A549 (cell line): ENCODE measurements at regions not wholly inside any gene's neighbourhood (a gene's known extent, or its start where the extent isn't known, plus 50 kb on each side); places are given as distances from the start of the nearest gene placed in this dataset.

Experiments
- ATAC-seq, 2 experiments: fragments of 200-7000 bp in 1 of 2; fragments of >200 bp in 1 of 2; cut with Nextera tagmentation in 1 of 2; cut with Tn5 transposase in 1 of 2; 3 replicates each; pipeline versions ENCODE4 v1.8.0 to v1.9.1; 2018 to 2020; ENCODE audit warnings: mild to moderate bottlenecking in 1 of 2, moderate library complexity in 1 of 2
- CTCF ChIA-PET: fragments of 300-600 bp; sonication (Branson Sonifier 250); formaldehyde crosslinking; extraction: SDS; loops from one replicate; lab custom pipeline; 2021; ENCODE audit warnings: antibody characterized with exemption, inconsistent platforms; lab: Yijun Ruan, JAX
- POLR2A ChIA-PET: fragments of 350-600 bp; formaldehyde crosslinking; extraction: SDS; loops from one replicate; lab custom pipeline; 2021; ENCODE audit warnings: antibody characterized with exemption, inconsistent platforms; lab: Yijun Ruan, JAX
- DNase-seq, 2 experiments: peaks; one replicate each; pipeline versions ENCODE4 v3.0.0 to v3.0.0-alpha.2; 2011 to 2016; ENCODE audit warnings: low read depth in 1 of 2, low spot score in 1 of 2
- FAIRE-seq: peaks from 2 replicates; lab custom pipeline; 2011; peaks lifted over from hg19 to GRCh38; lab: Jason Lieb, UNC
- H3K27ac ChIP-seq, 2 experiments: fragments of >200 bp; sonication (Bioruptor Twin); formaldehyde crosslinking; 3 replicates each; pipeline ENCODE4 v1.5.1; 2016 to 2017
- H3K4me1 ChIP-seq: fragments of >200 bp; sonication (Bioruptor Twin); formaldehyde crosslinking; 3 replicates; pipeline ENCODE4 v1.6.1; 2016
- H3K4me2 ChIP-seq: fragments of >200 bp; sonication (Bioruptor Twin); formaldehyde crosslinking; 3 replicates; pipeline ENCODE4 v1.6.1; 2016
- H3K4me3 ChIP-seq: fragments of >200 bp; sonication (Bioruptor Twin); formaldehyde crosslinking; 3 replicates; pipeline ENCODE4 v1.5.1; 2016
- H3K9me3 ChIP-seq: fragments of >200 bp; sonication (Bioruptor Twin); formaldehyde crosslinking; 3 replicates; pipeline ENCODE4 v1.6.1; 2016
- CBX2 ChIP-seq: fragments of 200-600 bp; sonication (generic); IDR thresholded peaks from 2 replicates; pipeline ENCODE4 v1.6.1; 2016; ENCODE audit warnings: low read depth, mild to moderate bottlenecking, borderline replicate concordance
- CBX8 ChIP-seq: fragments of 200-600 bp; sonication (generic); IDR thresholded peaks from 2 replicates; pipeline ENCODE4 v1.6.1; 2016
- CEBPB ChIP-seq, 2 experiments: fragments of >200 bp in 1 of 2; sonication (Bioruptor Twin) in 1 of 2; formaldehyde crosslinking in 1 of 2; IDR thresholded peaks; 2 replicates each; pipeline ENCODE4 v1.6.1; 2012 to 2016
- EHF ChIP-seq: fragments of 250-450 bp; sonication (Bioruptor Pico); IDR thresholded peaks from 2 replicates; pipeline ENCODE4 v1.5.0; 2020; ENCODE audit warnings: mild to moderate bottlenecking
- EP300 ChIP-seq, 2 experiments: fragments of >200 bp; sonication (Bioruptor Twin); formaldehyde crosslinking; IDR thresholded peaks; 2 replicates in 1 of 2; 3 replicates in 1 of 2; pipeline ENCODE4 v1.6.1; 2016 to 2017
- HDAC2 ChIP-seq: fragments of 200-600 bp; sonication (generic); IDR thresholded peaks from 2 replicates; pipeline ENCODE4 v1.6.1; 2016
- HEYL ChIP-seq: fragments of 250-450 bp; sonication (Bioruptor Pico); IDR thresholded peaks from 2 replicates; pipeline ENCODE4 v1.8.0; 2021; ENCODE audit warnings: mild to moderate bottlenecking, moderate library complexity
- HOXA7 ChIP-seq: fragments of 250-450 bp; sonication (Bioruptor Pico); IDR thresholded peaks from 2 replicates; pipeline ENCODE4 v1.5.0; 2020; ENCODE audit warnings: mild to moderate bottlenecking, moderate library complexity
- HOXB13 ChIP-seq: fragments of 250-450 bp; sonication (Bioruptor Pico); IDR thresholded peaks from 2 replicates; pipeline ENCODE4 v1.5.0; 2020; ENCODE audit warnings: low read depth, mild to moderate bottlenecking, moderate library complexity
- JUN ChIP-seq, 2 experiments: fragments of >200 bp; sonication (Bioruptor Twin); formaldehyde crosslinking; IDR thresholded peaks; 2 replicates in 1 of 2; 3 replicates in 1 of 2; pipeline ENCODE4 v1.6.1; 2016 to 2017
- MAFK ChIP-seq: fragments of 450-650 bp; IDR thresholded peaks from 2 replicates; pipeline ENCODE4 v1.6.1; 2014; ENCODE audit not compliant: partially characterized antibody
- MYC ChIP-seq: IDR thresholded peaks from 2 replicates; pipeline ENCODE4 v1.6.1; 2012; ENCODE audit warnings: mild to moderate bottlenecking, inconsistent platforms, low read length, improper control_type of control experiment, borderline replicate concordance
- POLR2A ChIP-seq: IDR thresholded peaks from 2 replicates; pipeline ENCODE4 v1.6.1; 2012; ENCODE audit warnings: mild to moderate bottlenecking, low read length
- RAD21 ChIP-seq, 2 experiments: fragments of >200 bp in 1 of 2; sonication (Bioruptor Twin) in 1 of 2; formaldehyde crosslinking in 1 of 2; IDR thresholded peaks in 1 of 2; conservative IDR thresholded peaks in 1 of 2; 2 replicates in 1 of 2; 3 replicates in 1 of 2; pipeline ENCODE4 v1.6.1; 2012 to 2018; ENCODE audit warnings: inconsistent platforms in 1 of 2
- RARB ChIP-seq: fragments of 250-450 bp; sonication (Bioruptor Pico); IDR thresholded peaks from 2 replicates; pipeline ENCODE4 v1.8.0; 2021; ENCODE audit warnings: mild to moderate bottlenecking, moderate library complexity
- TFCP2L1 ChIP-seq: fragments of 250-450 bp; sonication (Bioruptor Pico); IDR thresholded peaks from 2 replicates; pipeline ENCODE4 v1.5.0; 2021; ENCODE audit warnings: mild to moderate bottlenecking
- TP53 ChIP-seq: fragments of 250-450 bp; sonication (Bioruptor Pico); IDR thresholded peaks from 2 replicates; pipeline ENCODE4 v1.5.0; 2021; ENCODE audit warnings: mild to moderate bottlenecking, moderate library complexity
- ZSCAN20 ChIP-seq: fragments of 250-450 bp; sonication (Bioruptor Pico); IDR thresholded peaks from 2 replicates; pipeline ENCODE4 v1.8.0; 2022; ENCODE audit warnings: mild to moderate bottlenecking, moderate library complexity
- WGBS: methylation state at CpG from one replicate; pipeline ENCODE4 v1.1.6; 2017; ENCODE audit errors: missing lambda C conversion rate; 5-methylcytosine and 5-hydroxymethylcytosine counted together
- TF ChIP-seq, protein P1 (sequence below): fragments of 450-650 bp; IDR thresholded peaks from 2 replicates; pipeline ENCODE4 v1.6.1; 2014; ENCODE audit warnings: antibody characterized with exemption

DNA sequence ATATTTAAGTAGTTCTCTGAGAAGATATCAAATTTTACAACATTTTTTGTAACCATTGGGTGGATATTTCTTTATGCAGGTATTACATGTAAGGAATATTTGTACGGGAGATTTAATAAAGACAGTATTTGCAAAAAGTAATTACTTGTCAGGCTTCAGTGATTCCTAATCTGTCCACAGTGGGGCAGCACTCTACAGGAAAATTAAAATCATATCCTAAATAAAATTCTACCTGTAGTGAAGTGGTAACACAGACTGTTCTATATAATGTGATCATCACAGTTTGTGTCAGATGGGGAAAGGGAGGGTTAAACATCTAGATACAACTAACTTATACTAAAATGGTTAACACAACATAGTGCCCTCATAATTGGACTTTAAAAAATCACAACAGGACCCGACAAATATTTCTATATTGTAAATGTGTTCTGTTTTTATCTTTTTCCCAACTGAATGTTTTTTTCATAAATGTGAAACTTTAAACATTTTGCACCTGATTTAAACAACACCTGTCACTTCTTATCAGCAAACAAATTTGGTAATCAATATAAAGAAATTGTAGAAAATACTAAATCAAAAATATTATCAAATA is 145.6 kb upstream of the MANEA start (continued):
- TF ChIP-seq CEBPB (IDR thresholded peaks at IDR 0.05) (no peak), HDAC2 (no peak), RARB (CRISPR knock-in tag) (no peak)

DNA sequence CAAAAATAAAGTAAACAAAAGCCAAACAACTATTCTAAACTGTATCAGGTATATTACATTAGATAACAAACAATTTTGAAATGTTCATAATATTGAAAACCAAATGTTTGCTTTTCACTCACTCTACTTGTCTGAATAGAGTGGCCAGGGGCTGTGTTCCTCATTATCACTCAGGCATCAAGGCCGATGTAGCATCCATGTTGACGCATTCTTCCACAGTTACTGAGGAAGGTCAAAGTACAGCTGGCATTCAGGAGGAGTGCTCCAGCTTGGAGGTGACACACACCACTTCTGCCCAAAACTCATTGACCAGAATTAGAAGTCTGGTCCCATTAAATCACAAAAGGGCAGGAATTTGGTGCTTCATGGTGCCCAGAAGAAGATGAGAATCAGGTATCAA is 137.6 kb upstream of the MANEA start:
- H3K4me1 ChIP-seq = no peaks in the 10 kb centered on the region
- TF ChIP-seq JUN (IDR thresholded peaks at IDR 0.05) (no peak), EHF (CRISPR knock-in tag) (no peak), MYC (no peak)
- TF ChIP-seq, all 56 proteins: peak for 0
- CTCF ChIA-PET = no interaction called here
- Histone ChIP-seq H3K9me3 (no peaks in the 10 kb centered on the region), H3K27ac (no peak overlapping the region), H3K4me2 (no peak overlapping the region), H3K4me3 (no peak overlapping the region)
- POLR2A ChIA-PET = no interaction called here
- 32% methylated on average over 2 of the region's 2 CpGs for WGBS
- DNase-seq (no peak), ATAC-seq (no peak), FAIRE-seq (no peak)

DNA sequence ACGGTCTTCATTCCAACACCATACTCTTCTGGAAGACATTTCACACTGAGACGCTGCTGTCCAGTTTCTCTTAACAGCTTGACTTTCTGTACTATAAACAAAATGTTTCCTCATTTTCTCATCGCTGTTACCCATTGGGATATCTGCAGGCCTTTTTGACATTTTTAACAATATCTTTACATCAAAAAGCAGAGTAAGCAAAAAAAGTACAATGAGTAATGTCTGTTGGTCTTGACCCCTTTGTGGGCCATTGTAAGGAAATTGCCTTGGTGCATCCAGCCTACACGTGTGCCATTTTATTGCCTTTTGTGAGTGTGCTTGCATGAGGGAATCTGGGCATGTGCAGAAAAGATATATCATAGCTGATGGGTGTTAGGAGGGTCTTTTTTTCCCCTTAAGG is 129.1 kb upstream of the MANEA start:
- ATAC-seq (no peak), DNase-seq (no peak), FAIRE-seq (no peak)
- no peak overlapping the region for H3K27ac ChIP-seq
- H3K9me3 ChIP-seq = no peaks in the 10 kb centered on the region
- no peaks in the 10 kb centered on the region for H3K4me1 ChIP-seq
- H3K4me3 ChIP-seq = no peak overlapping the region
- CTCF ChIA-PET = no interaction called here
- WGBS = 25% methylated on average over 4 of the region's 4 CpGs
- H3K4me2 ChIP-seq = no peak overlapping the region
- TF ChIP-seq CBX2 (no peak), HEYL (CRISPR knock-in tag) (no peak), RARB (CRISPR knock-in tag) (no peak), POLR2A (no peak), TP53 (CRISPR knock-in tag) (no peak), RAD21 (conservative IDR thresholded peaks at IDR 0.05 in 1 of 2, IDR thresholded peaks at IDR 0.05 in 1 of 2) (no peak), CBX8 (no peak), HOXB13 (CRISPR knock-in tag) (no peak), TFCP2L1 (CRISPR knock-in tag) (no peak), HOXA7 (CRISPR knock-in tag) (no peak)
- POLR2A ChIA-PET = no interaction called here

DNA sequence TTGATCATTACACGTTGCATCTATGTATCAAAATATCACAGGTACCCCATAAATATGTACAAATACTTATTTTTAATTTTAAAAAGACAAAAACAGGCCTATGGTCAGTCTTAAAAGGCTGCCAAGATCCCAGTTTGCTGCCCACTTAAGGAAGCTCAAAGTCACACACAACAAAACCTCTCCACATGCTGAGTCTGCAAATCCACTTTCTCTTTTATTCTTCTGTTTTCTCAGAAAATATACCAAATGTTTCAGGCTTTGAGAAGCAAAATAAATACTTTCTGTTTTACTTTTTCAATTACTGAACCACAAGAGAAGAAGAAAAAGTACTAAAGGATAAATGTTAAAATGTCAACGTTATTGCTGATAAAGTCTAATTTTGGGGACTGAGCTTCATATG is 107.8 kb upstream of the MANEA start:
- CTCF ChIA-PET = no interaction called here

DNA sequence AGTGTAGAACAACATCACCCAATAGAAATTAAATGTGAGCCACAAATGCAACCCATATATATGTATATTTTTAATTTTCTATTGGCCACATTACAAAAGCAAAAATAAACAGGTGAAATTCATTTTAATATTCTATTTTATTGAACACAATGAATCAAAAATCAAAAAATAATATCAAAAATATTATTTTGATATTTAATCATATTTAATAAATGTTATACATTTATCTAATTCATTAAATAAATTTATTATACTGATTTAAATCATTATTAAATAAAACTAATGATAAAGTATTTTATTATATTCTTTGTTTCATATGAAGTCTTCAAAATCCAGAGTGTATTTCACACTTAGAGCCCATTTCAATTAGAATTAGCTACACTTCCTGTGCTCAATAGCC is 98.4 kb upstream of the MANEA start:
- Histone ChIP-seq H3K4me1 (no peaks in the 10 kb centered on the region), H3K4me2 (no peak overlapping the region), H3K27ac (no peak overlapping the region), H3K4me3 (no peak overlapping the region), H3K9me3 (no peaks in the 10 kb centered on the region)
- TF ChIP-seq ZSCAN20 = no peak
- TF ChIP-seq, protein P1, sequence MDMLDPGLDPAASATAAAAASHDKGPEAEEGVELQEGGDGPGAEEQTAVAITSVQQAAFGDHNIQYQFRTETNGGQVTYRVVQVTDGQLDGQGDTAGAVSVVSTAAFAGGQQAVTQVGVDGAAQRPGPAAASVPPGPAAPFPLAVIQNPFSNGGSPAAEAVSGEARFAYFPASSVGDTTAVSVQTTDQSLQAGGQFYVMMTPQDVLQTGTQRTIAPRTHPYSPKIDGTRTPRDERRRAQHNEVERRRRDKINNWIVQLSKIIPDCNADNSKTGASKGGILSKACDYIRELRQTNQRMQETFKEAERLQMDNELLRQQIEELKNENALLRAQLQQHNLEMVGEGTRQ = no peak
- ChIA-PET POLR2A (no interaction called here), CTCF (no interaction called here)
- ATAC-seq = no peak
- no peak for DNase-seq
- no peak for FAIRE-seq

More for the DNA sequence above, 107.8 kb upstream of the MANEA start:
- H3K4me3 ChIP-seq = no peak overlapping the region
- no peaks in the 10 kb centered on the region for H3K9me3 ChIP-seq
- TF ChIP-seq EP300 (IDR thresholded peaks at IDR 0.05) = no peak
- TF ChIP-seq MAFK = peak; percentile 8
- no peak for FAIRE-seq
- no peak overlapping the region for H3K4me2 ChIP-seq
- WGBS = 17% methylated on average over 2 of the region's 2 CpGs
- no peaks in the 10 kb centered on the region for H3K4me1 ChIP-seq
- H3K27ac ChIP-seq = no peak overlapping the region
- POLR2A ChIA-PET = no interaction called here
- no peak for DNase-seq
- no peak for ATAC-seq
